ENCODE measurements at regions not wholly inside any gene's neighbourhood (a gene's known extent, or its start where the extent isn't known, plus 50 kb on each side); places are given as distances from the start of the nearest gene placed in this dataset.

DNA sequence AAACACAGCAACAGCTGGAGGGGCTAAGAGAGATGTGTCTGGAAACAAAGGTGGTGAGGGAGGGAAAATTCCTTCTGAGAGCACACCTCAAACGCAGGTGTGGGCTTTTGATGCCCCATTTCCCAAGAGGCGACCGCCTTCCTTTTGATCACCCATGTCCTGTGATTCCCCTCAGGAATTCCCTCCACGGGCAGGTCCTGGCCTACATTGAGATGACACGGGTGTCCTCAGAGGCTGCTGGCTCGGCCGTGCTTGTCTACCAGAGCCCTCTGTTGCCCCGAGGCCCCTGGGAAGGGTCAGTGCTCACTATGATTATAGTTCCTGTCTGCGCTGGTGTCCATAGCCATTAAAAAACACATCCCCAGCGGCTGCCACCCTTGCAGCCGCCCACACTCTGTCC lies 242.6 kb downstream of the TFAP2C start:
- no peak overlapping the region for H3K4me3 ChIP-seq (ENCODE audit: low read length)
- no peaks in the 10 kb centered on the region for H3K9me2 ChIP-seq (replicated peaks; ENCODE audit: control insufficient read depth, low read length)
- H3K27me3 ChIP-seq (ENCODE audit: control insufficient read depth, low read length), result no peaks in the 10 kb centered on the region
- no peak overlapping the region for H3K27ac ChIP-seq (ENCODE audit: low read depth, low read length)
- no peaks in the 10 kb centered on the region for H4K20me1 ChIP-seq (ENCODE audit: control insufficient read depth, insufficient read depth, low read depth, low read length)
- no peaks in the 10 kb centered on the region for H3K9me3 ChIP-seq (ENCODE audit: control insufficient read depth, insufficient read depth, low read length)
- H3F3A ChIP-seq (ENCODE audit: control insufficient read depth, insufficient read depth), result no peaks in the 10 kb centered on the region
- no peak for TF ChIP-seq CTCF (IDR thresholded peaks at IDR 0.05; ENCODE audit: low read depth, low read length, poor library complexity, severe bottlenecking)
- TF ChIP-seq EZH2phosphoT487 (IDR thresholded peaks at IDR 0.05; ENCODE audit: borderline replicate concordance, low read length), result no peak
- no peaks in the 10 kb centered on the region for H3K36me3 ChIP-seq (ENCODE audit: control insufficient read depth, low read length)
- no peak overlapping the region for H3K4me2 ChIP-seq (ENCODE audit: low read length)
- H3K79me2 ChIP-seq (ENCODE audit: control insufficient read depth, low read length), result no peaks in the 10 kb centered on the region
- no peaks in the 10 kb centered on the region for H3K4me1 ChIP-seq (ENCODE audit: control insufficient read depth, low read length)

- Histone ChIP-seq H3K27ac (ENCODE audit: low read depth, low read length) (no peak overlapping the region), H3K27me3 (ENCODE audit: control insufficient read depth, low read length) (no peaks in the 10 kb centered on the region), H3K79me2 (ENCODE audit: control insufficient read depth, low read length) (no peaks in the 10 kb centered on the region), H3F3A (ENCODE audit: control insufficient read depth, insufficient read depth) (no peaks in the 10 kb centered on the region), H3K4me3 (ENCODE audit: low read length) (no peak overlapping the region), H3K9me3 (ENCODE audit: control insufficient read depth, insufficient read depth, low read length) (no peaks in the 10 kb centered on the region), H3K36me3 (ENCODE audit: control insufficient read depth, low read length) (no peaks in the 10 kb centered on the region), H4K20me1 (ENCODE audit: control insufficient read depth, insufficient read depth, low read depth, low read length) (no peaks in the 10 kb centered on the region), H3K4me1 (ENCODE audit: control insufficient read depth, low read length) (no peaks in the 10 kb centered on the region), H3K9me2 (replicated peaks; ENCODE audit: control insufficient read depth, low read length) (no peaks in the 10 kb centered on the region), H3K4me2 (ENCODE audit: low read length) (no peak overlapping the region)
- TF ChIP-seq CTCF (IDR thresholded peaks at IDR 0.05; ENCODE audit: low read depth, low read length, poor library complexity, severe bottlenecking) (no peak), EZH2phosphoT487 (IDR thresholded peaks at IDR 0.05; ENCODE audit: borderline replicate concordance, low read length) (no peak)
Measured at GRCh38 chr20:56872620-56873458, 243.7 kb downstream of the TFAP2C start.

- H3K9me3 ChIP-seq (ENCODE audit: control insufficient read depth, insufficient read depth, low read length), result no peaks in the 10 kb centered on the region
- H3K4me3 ChIP-seq (ENCODE audit: low read length), result no peak overlapping the region
- no peaks in the 10 kb centered on the region for H3K36me3 ChIP-seq (ENCODE audit: control insufficient read depth, low read length)
- no peaks in the 10 kb centered on the region for H3F3A ChIP-seq (ENCODE audit: control insufficient read depth, insufficient read depth)
- no peaks in the 10 kb centered on the region for H3K79me2 ChIP-seq (ENCODE audit: control insufficient read depth, low read length)
- no peak overlapping the region for H3K27ac ChIP-seq (ENCODE audit: low read depth, low read length)
- TF ChIP-seq CTCF (IDR thresholded peaks at IDR 0.05; ENCODE audit: low read depth, low read length, poor library complexity, severe bottlenecking) (no peak), EZH2phosphoT487 (IDR thresholded peaks at IDR 0.05; ENCODE audit: borderline replicate concordance, low read length) (no peak)
- H3K4me1 ChIP-seq (ENCODE audit: control insufficient read depth, low read length), result no peaks in the 10 kb centered on the region
- no peaks in the 10 kb centered on the region for H3K9me2 ChIP-seq (replicated peaks; ENCODE audit: control insufficient read depth, low read length)
- no peaks in the 10 kb centered on the region for H3K27me3 ChIP-seq (ENCODE audit: control insufficient read depth, low read length)
- no peaks in the 10 kb centered on the region for H4K20me1 ChIP-seq (ENCODE audit: control insufficient read depth, insufficient read depth, low read depth, low read length)
- no peak overlapping the region for H3K4me2 ChIP-seq (ENCODE audit: low read length)
Measured at GRCh38 chr20:56873836-56874235, 244.7 kb downstream of the TFAP2C start.
